H9 (cell line): ENCODE measurements at regions not wholly inside any gene's neighbourhood (a gene's known extent, or its start where the extent isn't known, plus 50 kb on each side); places are given as distances from the start of the nearest gene placed in this dataset.

Experiments used
- DNase-seq: peaks from one replicate; pipeline ENCODE4 v3.0.0-alpha.2; 2017
- H2AFZ ChIP-seq: one replicate; pipeline ENCODE4 v1.6.1; 2013; ENCODE audit warnings: mild to moderate bottlenecking, low read length, control low read depth, moderate library complexity
- H2AK5ac ChIP-seq: 2 replicates; pipeline ENCODE4 v1.6.1; 2013; ENCODE audit warnings: low read length, control low read depth, mixed read lengths; ENCODE audit not compliant: insufficient read length
- H2BK120ac ChIP-seq: one replicate; pipeline ENCODE4 v1.6.1; 2013; ENCODE audit warnings: low read depth, mild to moderate bottlenecking, low read length, control low read depth, inconsistent platforms; ENCODE audit not compliant: poor library complexity, severe bottlenecking
- H2BK12ac ChIP-seq: 2 replicates; pipeline ENCODE4 v1.6.1; 2013; ENCODE audit warnings: low read length, control low read depth, mixed read lengths, low read depth; ENCODE audit not compliant: insufficient read length
- H2BK15ac ChIP-seq: 2 replicates; pipeline ENCODE4 v1.6.1; 2013; ENCODE audit warnings: low read depth, low read length, control low read depth
- H2BK20ac ChIP-seq: one replicate; pipeline ENCODE4 v1.6.1; 2013; ENCODE audit warnings: low read depth, mild to moderate bottlenecking, low read length, control low read depth, inconsistent platforms; ENCODE audit not compliant: poor library complexity, severe bottlenecking
- H2BK5ac ChIP-seq: 2 replicates; pipeline ENCODE4 v1.6.1; 2013; ENCODE audit warnings: low read length, control low read depth, mixed read lengths; ENCODE audit not compliant: insufficient read length
- H3K14ac ChIP-seq: 2 replicates; pipeline ENCODE4 v1.6.1; 2013; ENCODE audit warnings: low read length, control low read depth; ENCODE audit not compliant: insufficient read depth
- H3K18ac ChIP-seq: 2 replicates; pipeline ENCODE4 v1.6.1; 2013; ENCODE audit warnings: low read depth, mild to moderate bottlenecking, mixed read lengths, low read length, control low read depth; ENCODE audit not compliant: insufficient read length
- H3K23ac ChIP-seq: 2 replicates; pipeline ENCODE4 v1.6.1; 2013; ENCODE audit warnings: low read length, control low read depth, mixed read lengths, low read depth; ENCODE audit not compliant: insufficient read length
- H3K23me2 ChIP-seq: 2 replicates; pipeline ENCODE4 v1.6.1; 2013; ENCODE audit warnings: low read depth, mild to moderate bottlenecking, mixed read lengths, low read length, control low read depth; ENCODE audit not compliant: insufficient read length, poor library complexity, severe bottlenecking
- H3K27ac ChIP-seq: 2 replicates; pipeline ENCODE4 v1.5.1; 2013; ENCODE audit warnings: low read length, control low read depth, mixed read lengths, low read depth; ENCODE audit not compliant: insufficient read length
- H3K27me3 ChIP-seq: 2 replicates; pipeline ENCODE4 v1.6.1; 2013; ENCODE audit warnings: low read length, control low read depth, inconsistent platforms; ENCODE audit not compliant: insufficient read depth
- H3K4ac ChIP-seq: 2 replicates; pipeline ENCODE4 v1.6.1; 2013; ENCODE audit warnings: low read depth, mild to moderate bottlenecking, control low read depth, inconsistent platforms, low read length, moderate library complexity
- H3K4me1 ChIP-seq: 2 replicates; pipeline ENCODE4 v1.6.1; 2013; ENCODE audit warnings: low read length, control low read depth, inconsistent platforms; ENCODE audit not compliant: insufficient read depth
- H3K4me2 ChIP-seq: 2 replicates; pipeline ENCODE4 v1.6.1; 2013; ENCODE audit warnings: low read length, control low read depth, mixed read lengths; ENCODE audit not compliant: insufficient read length, insufficient read depth
- H3K56ac ChIP-seq: 2 replicates; pipeline ENCODE4 v1.6.1; 2013; ENCODE audit warnings: low read depth, mild to moderate bottlenecking, mixed read lengths, low read length, control low read depth; ENCODE audit not compliant: insufficient read length
- H3K79me1 ChIP-seq: 2 replicates; pipeline ENCODE4 v1.6.1; 2013; ENCODE audit warnings: low read depth, mild to moderate bottlenecking, moderate library complexity, low read length, control low read depth, inconsistent platforms; ENCODE audit not compliant: insufficient read depth, poor library complexity, severe bottlenecking
- H3K79me2 ChIP-seq: 2 replicates; pipeline ENCODE4 v1.6.1; 2013; ENCODE audit warnings: low read length, control low read depth, inconsistent platforms; ENCODE audit not compliant: insufficient read depth
- H3K9ac ChIP-seq: 2 replicates; pipeline ENCODE4 v1.6.1; 2013; ENCODE audit warnings: low read length, control low read depth, mixed read lengths; ENCODE audit not compliant: insufficient read length; ENCODE audit errors: extremely low read depth
- H3K9me3 ChIP-seq: one replicate; pipeline ENCODE4 v1.6.1; 2013; ENCODE audit warnings: low read depth, low read length, inconsistent platforms; ENCODE audit not compliant: control insufficient read depth
- H3T11ph ChIP-seq: one replicate; pipeline ENCODE4 v1.6.1; 2013; ENCODE audit warnings: mild to moderate bottlenecking, low read length, control low read depth, inconsistent platforms
- H4K20me1 ChIP-seq: one replicate; pipeline ENCODE4 v1.6.1; 2013; ENCODE audit not compliant: control insufficient read depth, insufficient read length, insufficient read depth
- H4K5ac ChIP-seq: 2 replicates; pipeline ENCODE4 v1.6.1; 2013; ENCODE audit warnings: low read depth, mild to moderate bottlenecking, mixed read lengths, low read length, control low read depth; ENCODE audit not compliant: insufficient read length
- H4K8ac ChIP-seq: replicated peaks from 2 replicates; pipeline ENCODE4 v1.6.1; 2013; ENCODE audit warnings: low read length, control low read depth, mixed read lengths, low read depth; ENCODE audit not compliant: insufficient read length
- H4K91ac ChIP-seq: 2 replicates; pipeline ENCODE4 v1.6.1; 2013; ENCODE audit warnings: low read depth, mild to moderate bottlenecking, moderate library complexity, mixed read lengths, low read length, control low read depth; ENCODE audit not compliant: insufficient read length
- H3K27ac Mint-ChIP-seq, 3 experiments: 2 replicates in 2 of 3; 3 replicates in 1 of 3; pipeline ENCODE4 v1.8.0; 2020 to 2021; ENCODE audit warnings: mixed read lengths in 3 of 3, mild to moderate bottlenecking in 1 of 3, moderate library complexity in 1 of 3
- H3K27me3 Mint-ChIP-seq: 2 replicates; pipeline ENCODE4 v1.8.0; 2021; ENCODE audit warnings: low read depth, mild to moderate bottlenecking, moderate library complexity, mixed read lengths
- H3K36me3 Mint-ChIP-seq, 3 experiments: 2 replicates in 2 of 3; 3 replicates in 1 of 3; pipeline ENCODE4 v1.8.0; 2020 to 2021; ENCODE audit warnings: low read depth in 3 of 3, mixed read lengths in 3 of 3; ENCODE audit not compliant: insufficient read depth in 1 of 3
- H3K4me1 Mint-ChIP-seq, 2 experiments: 2 replicates each; pipeline ENCODE4 v1.8.0; 2020; ENCODE audit warnings: mixed read lengths in 2 of 2
- H3K4me3 Mint-ChIP-seq, 2 experiments: 2 replicates in 1 of 2; 3 replicates in 1 of 2; pipeline ENCODE4 v1.8.0; 2020 to 2021; ENCODE audit warnings: mild to moderate bottlenecking in 2 of 2, mixed read lengths in 2 of 2, moderate library complexity in 1 of 2
- H3K9me3 Mint-ChIP-seq, 2 experiments: 2 replicates in 1 of 2; 3 replicates in 1 of 2; pipeline ENCODE4 v1.8.0; 2020; ENCODE audit warnings: mild to moderate bottlenecking in 2 of 2, mixed read lengths in 2 of 2, moderate library complexity in 1 of 2
- CTCF ChIP-seq: fragments of 200-600 bp; sonication (generic); conservative IDR thresholded peaks from 3 replicates; pipeline ENCODE4 v1.8.0; 2021; ENCODE audit warnings: antibody characterized with exemption, mild to moderate bottlenecking
- WGBS: extraction: QIAGEN DNeasy Blood & Tissue Kit; methylation state at CpG from one replicate; pipeline ENCODE4 v1.1.7; 2013; ENCODE audit warnings: missing lambda C conversion rate, low lambda C conversion rate, mixed read lengths; ENCODE audit not compliant: insufficient read length; ENCODE audit errors: extremely low coverage; 5-methylcytosine and 5-hydroxymethylcytosine counted together

- Histone ChIP-seq H3K4ac (no peak overlapping the region), H3K79me1 (no peaks in the 10 kb centered on the region), H4K5ac (no peak overlapping the region), H3K4me2 (no peak overlapping the region), H3K27me3 (no peaks in the 10 kb centered on the region), H4K8ac (no peak overlapping the region), H2AK5ac (no peak overlapping the region), H3K18ac (no peak overlapping the region), H3K79me2 (no peaks in the 10 kb centered on the region), H3T11ph (no peak overlapping the region), H2AFZ (no peak overlapping the region), H3K4me1 (peaks cover 2% of the 10 kb centered on the region; the same call in 1 of the 2 replicates), H3K23me2 (no peaks in the 10 kb centered on the region), H3K9ac (no peak overlapping the region), H2BK5ac (no peak overlapping the region), H4K91ac (no peak overlapping the region), H3K9me3 (no peaks in the 10 kb centered on the region), H2BK12ac (no peak overlapping the region), H2BK120ac (no peak overlapping the region), H3K23ac (no peak overlapping the region), H4K20me1 (no peaks in the 10 kb centered on the region), H3K27ac (no peak overlapping the region), H3K56ac (no peak overlapping the region), H3K14ac (no peak overlapping the region), H2BK20ac (no peak overlapping the region), H2BK15ac (no peak overlapping the region)
- H3K4me1 Mint-ChIP-seq = peaks cover 3 to 8% of the 10 kb centered on the region in 2 experiments; a peak in 3 of 4 replicates
- peaks cover 6 to 10% of the 10 kb centered on the region in 2 experiments; a peak in 3 of 5 replicates for H3K9me3 Mint-ChIP-seq
- no peak for DNase-seq
- peak overlapping the region in 1 of 3 experiments; percentile 55; a peak in 1 of 7 replicates for H3K27ac Mint-ChIP-seq
- no CpG with 5 or more reads among the region's 2 CpGs for WGBS
- no peak for TF ChIP-seq CTCF
- no peak overlapping the region for H3K4me3 Mint-ChIP-seq
- peaks cover 3 to 8% (median 5%) of the 10 kb centered on the region in 3 experiments for H3K36me3 Mint-ChIP-seq
- H3K27me3 Mint-ChIP-seq = no peaks in the 10 kb centered on the region; the same call in 1 of the 2 replicates
Measured at GRCh38 chr3:70543493-70543892, 231.1 kb upstream of the MDFIC2 start.
